AG08395 (cell line): ENCODE measurements at regions not wholly inside any gene's neighbourhood (a gene's known extent, or its start where the extent isn't known, plus 50 kb on each side); places are given as distances from the start of the nearest gene placed in this dataset.
A peak's percentile ranks its signal among the peaks of the same experiment; 100 is the strongest.
"Not testable (repeated sequence)": the region's sequence is repeated elsewhere in the genome, so short reads cannot be mapped to it uniquely, and the experiment has no call there.

Experiments used
- DNase-seq: peaks from one replicate; pipeline ENCODE4 v3.0.0; 2012; ENCODE audit warnings: mixed read lengths, low spot score

GRCh38 chr6:139754898-139755775 lies 380.7 kb upstream of the CITED2 start:
- DNase-seq = no peak

- peak; percentile 59 for DNase-seq
Measured at GRCh38 chr6:139753198-139753861, 378.9 kb upstream of the CITED2 start.

- DNase-seq = no peak
Measured at GRCh38 chr6:139752086-139752485, 377.6 kb upstream of the CITED2 start.

GRCh38 chr6:139751179-139751578 lies 376.7 kb upstream of the CITED2 start:
- DNase-seq = no peak

- no peak for DNase-seq
Measured at GRCh38 chr6:139748353-139749146, 374.1 kb upstream of the CITED2 start.

- DNase-seq = no peak
Measured at GRCh38 chr6:139747154-139747553, 372.7 kb upstream of the CITED2 start.

GRCh38 chr6:139744891-139745290 lies 370.4 kb upstream of the CITED2 start:
- DNase-seq = no peak

- peak; percentile 92 for DNase-seq
Measured at GRCh38 chr6:139743664-139744437, 369.4 kb upstream of the CITED2 start.

GRCh38 chr6:139742671-139743070 lies 368.2 kb upstream of the CITED2 start:
- DNase-seq = no peak

GRCh38 chr6:139738801-139739455 lies 364.5 kb upstream of the CITED2 start:
- DNase-seq = no peak

GRCh38 chr6:139736325-139736906 lies 362.0 kb upstream of the CITED2 start:
- DNase-seq = no peak

GRCh38 chr6:139732451-139732850 lies 358.0 kb upstream of the CITED2 start:
- DNase-seq = peak; percentile 69

GRCh38 chr6:139730340-139730974 lies 356.0 kb upstream of the CITED2 start:
- no peak for DNase-seq

- DNase-seq = no peak
Measured at GRCh38 chr6:139728876-139729427, 354.5 kb upstream of the CITED2 start.

GRCh38 chr6:139726272-139726671 lies 351.8 kb upstream of the CITED2 start:
- DNase-seq = not testable (repeated sequence)

- no peak for DNase-seq
Measured at GRCh38 chr6:139722530-139722929, 348.1 kb upstream of the CITED2 start.

GRCh38 chr6:139721954-139722353 lies 347.5 kb upstream of the CITED2 start:
- DNase-seq = no peak

GRCh38 chr6:139713900-139714506 lies 339.6 kb upstream of the CITED2 start:
- peak; percentile 9 for DNase-seq

- DNase-seq = no peak
Measured at GRCh38 chr6:139713424-139713823, 339.0 kb upstream of the CITED2 start.

GRCh38 chr6:139712830-139713229 lies 338.4 kb upstream of the CITED2 start:
- DNase-seq = no peak
